Sigmoid colon (tissue), 4 donors: ENCODE measurements at regions not wholly inside any gene's neighbourhood (a gene's known extent, or its start where the extent isn't known, plus 50 kb on each side); places are given as distances from the start of the nearest gene placed in this dataset.

Experiments used
- CTCF ChIP-seq, 4 experiments: fragments of 450-650 bp in 3 of 4; fragments of 200-600 bp in 1 of 4; IDR thresholded peaks; one replicate each; pipeline ENCODE4 v1.5.1; 2016 to 2019; ENCODE audit warnings: antibody characterized with exemption in 4 of 4, mild to moderate bottlenecking in 3 of 4, moderate library complexity in 2 of 4
- POLR2A ChIP-seq, 2 donors: fragments of 450-650 bp; IDR thresholded peaks; one replicate each; pipeline ENCODE4 v1.6.1; 2016; ENCODE audit warnings: antibody characterized with exemption in 2 of 2, mild to moderate bottlenecking in 2 of 2, moderate library complexity in 2 of 2
- POLR2AphosphoS5 ChIP-seq, 4 donors: sonication (generic); formaldehyde crosslinking; IDR thresholded peaks; one replicate each; pipeline ENCODE4 v1.6.1; 2017; ENCODE audit warnings: antibody characterized with exemption in 4 of 4

- TF ChIP-seq CTCF (IDR thresholded peaks at IDR 0.05) (no peak), POLR2A (IDR thresholded peaks at IDR 0.05) (no peak), POLR2AphosphoS5 (IDR thresholded peaks at IDR 0.05) (no peak)
Observed at GRCh38 chr13:29940715-29941114, 90.3 kb upstream of the UBL3 start.
